Parathyroid adenoma (tissue), 2 donors: ENCODE measurements at regions not wholly inside any gene's neighbourhood (a gene's known extent, or its start where the extent isn't known, plus 50 kb on each side); places are given as distances from the start of the nearest gene placed in this dataset.

Experiments
- H2AFZ ChIP-seq: fragments of 300-600 bp; sonication (generic); one replicate; pipeline ENCODE4 v1.7.0; 2017; ENCODE audit warnings: antibody characterized with exemption, mild to moderate bottlenecking
- H3K27ac ChIP-seq: fragments of 300-600 bp; sonication (generic); one replicate; pipeline ENCODE4 v1.7.0; 2017
- H3K27me3 ChIP-seq: fragments of 300-600 bp; sonication (generic); one replicate; pipeline ENCODE4 v1.7.0; 2017; ENCODE audit warnings: low read length; ENCODE audit not compliant: control insufficient read depth, insufficient read depth
- H3K36me3 ChIP-seq: fragments of 300-600 bp; sonication (generic); one replicate; pipeline ENCODE4 v1.7.0; 2017; ENCODE audit warnings: low read length; ENCODE audit not compliant: control insufficient read depth, insufficient read depth
- H3K4me1 ChIP-seq: fragments of 300-600 bp; sonication (generic); one replicate; pipeline ENCODE4 v1.7.0; 2017; ENCODE audit warnings: control low read depth
- H3K4me2 ChIP-seq: fragments of 300-600 bp; sonication (generic); one replicate; pipeline ENCODE4 v1.7.0; 2017; ENCODE audit warnings: low read length
- H3K4me3 ChIP-seq: fragments of 300-600 bp; sonication (generic); one replicate; pipeline ENCODE4 v1.7.0; 2017; ENCODE audit warnings: low read depth, low read length
- H3K79me2 ChIP-seq: fragments of 300-600 bp; sonication (generic); one replicate; pipeline ENCODE4 v1.7.0; 2017; ENCODE audit warnings: control low read depth
- H3K9ac ChIP-seq: fragments of 300-600 bp; sonication (generic); one replicate; pipeline ENCODE4 v1.7.0; 2017; ENCODE audit warnings: mild to moderate bottlenecking
- H3K9me3 ChIP-seq: fragments of 300-600 bp; sonication (generic); one replicate; pipeline ENCODE4 v1.7.0; 2017; ENCODE audit warnings: low read length; ENCODE audit not compliant: control insufficient read depth
- CTCF ChIP-seq: fragments of 300-600 bp; sonication (generic); IDR thresholded peaks from one replicate; pipeline ENCODE4 v1.7.0; 2017; ENCODE audit warnings: antibody characterized with exemption, mild to moderate bottlenecking
- donor health status: primary hyperparathyroidism.

- Histone ChIP-seq H3K79me2 (no peaks in the 10 kb centered on the region), H3K27me3 (no peaks in the 10 kb centered on the region), H3K4me2 (no peak overlapping the region), H2AFZ (no peak overlapping the region), H3K27ac (no peak overlapping the region), H3K4me1 (no peaks in the 10 kb centered on the region), H3K36me3 (no peaks in the 10 kb centered on the region), H3K4me3 (no peak overlapping the region), H3K9ac (no peak overlapping the region), H3K9me3 (no peaks in the 10 kb centered on the region)
- TF ChIP-seq CTCF: no peak
These were observed 1181.6 kb downstream of the TBC1D22A start for GRCh38 chr22:47943729-47944700.

- Histone ChIP-seq H2AFZ (no peak overlapping the region), H3K9me3 (no peaks in the 10 kb centered on the region), H3K27ac (no peak overlapping the region), H3K79me2 (no peaks in the 10 kb centered on the region), H3K9ac (no peak overlapping the region), H3K4me3 (no peak overlapping the region), H3K36me3 (no peaks in the 10 kb centered on the region), H3K4me1 (no peaks in the 10 kb centered on the region), H3K27me3 (no peaks in the 10 kb centered on the region), H3K4me2 (no peak overlapping the region)
- no peak for TF ChIP-seq CTCF
These were observed 1177.8 kb downstream of the TBC1D22A start for GRCh38 chr22:47940211-47940610.

- Histone ChIP-seq H3K9me3 (no peaks in the 10 kb centered on the region), H3K27me3 (no peaks in the 10 kb centered on the region), H2AFZ (no peak overlapping the region), H3K36me3 (no peaks in the 10 kb centered on the region), H3K79me2 (no peaks in the 10 kb centered on the region), H3K9ac (no peak overlapping the region), H3K4me1 (no peaks in the 10 kb centered on the region), H3K4me3 (no peak overlapping the region), H3K27ac (no peak overlapping the region), H3K4me2 (no peak overlapping the region)
- no peak for TF ChIP-seq CTCF
These were observed 1171.4 kb downstream of the TBC1D22A start for GRCh38 chr22:47933891-47934290.

- Histone ChIP-seq H3K4me1 (no peaks in the 10 kb centered on the region), H3K27ac (no peak overlapping the region), H3K9me3 (no peaks in the 10 kb centered on the region), H2AFZ (no peak overlapping the region), H3K27me3 (no peaks in the 10 kb centered on the region), H3K36me3 (no peaks in the 10 kb centered on the region), H3K4me2 (no peak overlapping the region), H3K4me3 (no peak overlapping the region), H3K9ac (no peak overlapping the region), H3K79me2 (no peaks in the 10 kb centered on the region)
- TF ChIP-seq CTCF: no peak
These were observed 1170.8 kb downstream of the TBC1D22A start for GRCh38 chr22:47933226-47933625.
